HEK293T (cell line): ENCODE measurements at regions not wholly inside any gene's neighbourhood (a gene's known extent, or its start where the extent isn't known, plus 50 kb on each side); places are given as distances from the start of the nearest gene placed in this dataset.
"Not testable (repeated sequence)": the region's sequence is repeated elsewhere in the genome, so short reads cannot be mapped to it uniquely, and the experiment has no call there.

ENCODE experiments used
- CTCF ChIA-PET: fragments of 350-600 bp; formaldehyde crosslinking; extraction: SDS; loops from one replicate; lab custom pipeline; 2021; ENCODE audit warnings: antibody characterized with exemption, inconsistent platforms; lab: Yijun Ruan, JAX
- POLR2A ChIA-PET: fragments of 350-600 bp; formaldehyde crosslinking; extraction: SDS; loops from one replicate; lab custom pipeline; 2020; ENCODE audit warnings: antibody characterized with exemption, inconsistent platforms; lab: Yijun Ruan, JAX
- DNase-seq: peaks from one replicate; pipeline ENCODE4 v3.0.0; 2012; ENCODE audit warnings: mixed read lengths; ENCODE audit errors: extremely low spot score
- ARNT ChIP-seq: fragments of 450-650 bp; IDR thresholded peaks from 2 replicates; pipeline ENCODE4 v1.6.1; 2017; ENCODE audit warnings: mild to moderate bottlenecking
- BHLHE40 ChIP-seq: fragments of 450-650 bp; IDR thresholded peaks from 2 replicates; pipeline ENCODE4 v1.6.1; 2016; ENCODE audit warnings: mild to moderate bottlenecking, moderate library complexity, borderline replicate concordance
- CTBP1 ChIP-seq: fragments of 450-650 bp; IDR thresholded peaks from 2 replicates; pipeline ENCODE4 v1.6.1; 2016; ENCODE audit warnings: borderline replicate concordance
- ELF4 ChIP-seq: fragments of 450-650 bp; IDR thresholded peaks from 2 replicates; pipeline ENCODE4 v1.6.1; 2017; ENCODE audit warnings: antibody characterized with exemption
- FOXA1 ChIP-seq: fragments of 450-650 bp; IDR thresholded peaks from 2 replicates; pipeline ENCODE4 v1.6.1; 2016; ENCODE audit warnings: mild to moderate bottlenecking
- FOXK2 ChIP-seq: fragments of 450-650 bp; IDR thresholded peaks from 2 replicates; pipeline ENCODE4 v1.6.1; 2016; ENCODE audit warnings: mild to moderate bottlenecking
- FOXM1 ChIP-seq: fragments of 450-650 bp; IDR thresholded peaks from 2 replicates; pipeline ENCODE4 v1.6.1; 2017; ENCODE audit warnings: mild to moderate bottlenecking, borderline replicate concordance
- HDGF ChIP-seq: fragments of 450-650 bp; IDR thresholded peaks from 2 replicates; pipeline ENCODE4 v1.6.1; 2017; ENCODE audit warnings: antibody characterized with exemption, borderline replicate concordance
- L3MBTL2 ChIP-seq: fragments of 450-650 bp; conservative IDR thresholded peaks from 2 replicates; pipeline ENCODE4 v1.6.1; 2016; ENCODE audit warnings: mild to moderate bottlenecking
- LEF1 ChIP-seq: fragments of 450-650 bp; IDR thresholded peaks from 2 replicates; pipeline ENCODE4 v1.6.1; 2017; ENCODE audit warnings: mild to moderate bottlenecking, borderline replicate concordance
- NFRKB ChIP-seq: fragments of 450-650 bp; IDR thresholded peaks from 2 replicates; pipeline ENCODE4 v1.6.1; 2016; ENCODE audit warnings: mild to moderate bottlenecking, moderate library complexity
- PKNOX1 ChIP-seq: fragments of 450-650 bp; IDR thresholded peaks from 2 replicates; pipeline ENCODE4 v1.6.1; 2016
- SP1 ChIP-seq: fragments of 450-650 bp; IDR thresholded peaks from 2 replicates; pipeline ENCODE4 v1.6.1; 2017
- SUZ12 ChIP-seq: fragments of 450-650 bp; IDR thresholded peaks from 2 replicates; pipeline ENCODE4 v1.6.1; 2016; ENCODE audit warnings: mild to moderate bottlenecking
- TARDBP ChIP-seq: fragments of 450-650 bp; IDR thresholded peaks from 2 replicates; pipeline ENCODE4 v1.6.1; 2016
- ZNF384 ChIP-seq: fragments of 450-650 bp; IDR thresholded peaks from 2 replicates; pipeline ENCODE4 v1.6.1; 2016

DNA sequence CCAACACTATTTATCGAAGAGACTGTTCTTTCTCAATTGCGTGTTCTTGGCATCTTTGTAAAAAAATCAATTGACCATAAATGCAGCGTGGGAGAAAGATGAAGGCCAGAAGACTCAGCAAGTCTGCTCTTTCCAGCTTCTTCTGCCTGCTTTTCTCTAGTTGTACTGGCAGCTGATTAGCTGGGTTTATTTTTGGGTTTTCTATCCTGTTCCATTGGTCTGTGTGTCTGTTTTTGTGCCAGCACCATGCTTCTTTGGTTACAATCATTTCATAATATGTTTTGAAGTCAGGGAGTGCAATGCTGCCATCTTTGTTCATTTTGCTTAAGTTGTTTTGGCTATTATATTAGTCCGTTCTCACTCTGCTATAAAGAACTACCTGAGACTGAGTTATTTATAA, 201.8 kb upstream of the B3GALT2 start:
- ChIA-PET CTCF (no interaction called here), POLR2A (no interaction called here)
- no peak for DNase-seq
- TF ChIP-seq FOXK2 (no peak), LEF1 (no peak), ZNF384 (no peak), HDGF (no peak), NFRKB (no peak), BHLHE40 (no peak), SP1 (no peak), L3MBTL2 (no peak), SUZ12 (no peak), FOXA1 (no peak), ELF4 (no peak), TARDBP (no peak), CTBP1 (no peak), PKNOX1 (no peak), FOXM1 (no peak), ARNT (no peak)

- ChIA-PET CTCF (no interaction called here), POLR2A (no interaction called here)
- DNase-seq = no peak
- TF ChIP-seq PKNOX1 (no peak), L3MBTL2 (no peak), HDGF (no peak), FOXA1 (no peak)
These were observed 201.0 kb upstream of the B3GALT2 start for GRCh38 chr1:193387406-193387805.

GRCh38 chr1:193378451-193378850, 192.0 kb upstream of the B3GALT2 start:
- DNase-seq, POLR2A ChIA-PET, CTCF ChIA-PET: not testable (repeated sequence)

GRCh38 chr1:193377472-193377871, 191.1 kb upstream of the B3GALT2 start:
- TF ChIP-seq ELF4 (no peak), PKNOX1 (no peak), BHLHE40 (no peak), CTBP1 (no peak), ZNF384 (no peak), SUZ12 (no peak), ARNT (no peak), TARDBP (no peak), FOXM1 (no peak), HDGF (no peak), FOXK2 (no peak), SP1 (no peak)
- ChIA-PET CTCF (no interaction called here), POLR2A (no interaction called here)
- DNase-seq = no peak

- DNase-seq = no peak
- ChIA-PET POLR2A (no interaction called here), CTCF (no interaction called here)
- TF ChIP-seq SUZ12 (no peak), LEF1 (no peak), ZNF384 (no peak), CTBP1 (no peak)
These were observed 186.1 kb upstream of the B3GALT2 start for GRCh38 chr1:193372553-193372952.

- ChIA-PET POLR2A (no interaction called here), CTCF (no interaction called here)
- DNase-seq = no peak
- TF ChIP-seq BHLHE40 (no peak), LEF1 (no peak), CTBP1 (no peak), FOXA1 (no peak), NFRKB (no peak), FOXM1 (no peak), TARDBP (no peak), ELF4 (no peak), SUZ12 (no peak), ARNT (no peak), HDGF (no peak), ZNF384 (no peak), PKNOX1 (no peak), L3MBTL2 (no peak)
These were observed 181.9 kb upstream of the B3GALT2 start for GRCh38 chr1:193368302-193368701.

DNA sequence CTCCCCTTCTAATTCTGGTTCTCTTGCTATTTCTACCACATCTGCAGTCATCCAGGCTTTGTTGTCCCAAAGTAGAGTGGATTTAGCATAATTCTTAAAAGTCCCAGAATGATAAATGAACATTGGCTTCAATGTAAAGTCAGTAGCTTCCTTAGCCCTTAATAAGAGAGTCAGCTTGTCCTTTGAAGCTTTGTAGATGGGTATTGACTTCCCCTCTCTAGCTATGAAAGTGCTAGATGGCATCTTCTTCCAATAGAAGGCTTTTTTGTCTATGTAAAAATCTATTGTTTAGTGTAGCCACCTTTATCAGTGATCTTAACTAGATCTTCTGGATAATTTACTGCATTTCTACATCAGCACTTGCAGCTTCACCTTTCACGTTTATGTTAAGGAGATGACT, 181.4 kb upstream of the B3GALT2 start:
- POLR2A ChIA-PET = no interaction called here
- TF ChIP-seq L3MBTL2 (no peak), HDGF (no peak), FOXK2 (no peak), TARDBP (no peak), ARNT (no peak), ELF4 (no peak), ZNF384 (no peak), FOXA1 (no peak), CTBP1 (no peak), FOXM1 (no peak), NFRKB (no peak), SP1 (no peak), LEF1 (no peak), PKNOX1 (no peak), BHLHE40 (no peak), SUZ12 (no peak)
- CTCF ChIA-PET = no interaction called here
- no peak for DNase-seq
